OCI-LY1 (cell line): ENCODE measurements at regions not wholly inside any gene's neighbourhood (a gene's known extent, or its start where the extent isn't known, plus 50 kb on each side); places are given as distances from the start of the nearest gene placed in this dataset.

Experiments used
- CTCF ChIP-seq: fragments of 200-600 bp; sonication (generic), shearing (Covaris generic); IDR thresholded peaks from 2 replicates; pipeline ENCODE4 v1.5.1; 2017; ENCODE audit warnings: mild to moderate bottlenecking, antibody characterized with exemption, low read length, moderate library complexity, mixed read lengths
- EZH2 ChIP-seq: fragments of 200-600 bp; sonication (generic), shearing (Covaris generic); IDR thresholded peaks from 2 replicates; pipeline ENCODE4 v1.8.0; 2017; ENCODE audit warnings: borderline replicate concordance, mixed run types, mild to moderate bottlenecking, antibody characterized with exemption, low read length, moderate library complexity, mixed read lengths

- TF ChIP-seq CTCF (no peak), EZH2 (no peak)
Measured at GRCh38 chr1:99590578-99591209, 55.2 kb upstream of the PALMD start.
